ENCODE measurements at regions not wholly inside any gene's neighbourhood (a gene's known extent, or its start where the extent isn't known, plus 50 kb on each side); places are given as distances from the start of the nearest gene placed in this dataset.

DNA sequence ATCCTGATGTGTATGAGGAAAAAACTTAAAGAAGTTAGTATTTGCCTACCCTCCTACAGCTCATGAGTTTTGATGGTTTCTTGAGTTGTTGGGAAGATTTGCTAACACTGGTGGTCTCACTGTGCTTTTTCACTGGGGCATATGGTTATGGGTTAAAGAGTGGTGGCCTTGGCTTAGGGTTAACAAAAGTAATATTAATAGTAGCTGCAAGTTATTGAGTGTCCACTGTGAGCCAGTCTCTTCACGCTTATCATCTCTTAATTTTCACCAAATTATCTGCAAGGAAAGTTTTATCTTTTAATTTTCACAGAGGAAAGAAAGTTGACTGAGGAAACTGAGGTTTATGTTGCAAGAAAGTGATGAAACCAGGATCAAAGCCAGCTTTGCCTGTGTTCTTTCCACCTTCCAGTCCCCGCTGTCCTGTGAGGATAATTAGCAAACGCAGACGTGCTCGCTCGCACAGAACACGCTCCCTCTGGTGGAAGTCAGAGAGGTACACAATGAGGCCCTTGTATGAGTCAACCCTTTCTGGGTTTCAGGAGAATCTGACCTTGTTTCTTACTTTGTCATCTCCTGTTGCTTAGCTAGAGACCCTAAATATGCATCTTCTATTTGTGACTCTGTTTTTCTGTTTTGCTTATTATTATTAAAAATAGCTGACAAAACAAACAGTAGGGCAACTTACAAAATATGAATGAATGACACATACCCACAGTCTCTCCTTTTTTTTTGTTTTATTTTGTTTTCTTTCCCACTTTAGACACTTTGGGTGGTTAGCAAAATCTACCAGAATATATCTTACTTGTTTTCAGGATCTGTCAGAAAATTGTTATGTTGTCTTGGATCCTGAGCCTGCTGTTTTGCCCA, 94.3 kb downstream of the DDIT4L start:
- Histone ChIP-seq H3K9ac (ENCODE audit: insufficient read depth in 1 of 2, low read depth in 2 of 2, low read length in 2 of 2) (no peak overlapping the region), H3K27ac (ENCODE audit: extremely low read depth, low read depth, low read length) (no peak overlapping the region), H3K4me2 (ENCODE audit: insufficient read depth, low read length) (no peak overlapping the region), H3K27me3 (ENCODE audit: control insufficient read depth in 2 of 2, insufficient read depth in 2 of 2, low read length in 2 of 2) (no peaks in the 10 kb centered on the region), H3K9me1 (ENCODE audit: control insufficient read depth, insufficient read depth, low read length) (no peaks in the 10 kb centered on the region), H3K9me3 (replicated peaks; ENCODE audit: control insufficient read depth, insufficient read depth, low read depth, low read length) (no peaks in the 10 kb centered on the region), H3K4me3 (no peak overlapping the region), H3K4me1 (replicated peaks in 1 of 2; ENCODE audit: control insufficient read depth in 2 of 2, insufficient read depth in 2 of 2, low read length in 2 of 2) (no peaks in the 10 kb centered on the region), H2AFZ (ENCODE audit: low read depth, low read length) (no peak overlapping the region), H3K36me3 (ENCODE audit: control insufficient read depth, insufficient read depth, low read length) (no peaks in the 10 kb centered on the region), H3K79me2 (ENCODE audit: control insufficient read depth, insufficient read depth, low read length) (no peaks in the 10 kb centered on the region), H4K20me1 (replicated peaks; ENCODE audit: control insufficient read depth, insufficient read depth, low read length) (no peaks in the 10 kb centered on the region)
- ChIA-PET POLR2A (no interaction called here), CTCF (ENCODE audit: low intra/inter-chr PET ratio) (no interaction called here)
- under 1% methylated on average over 7 of the region's 7 CpGs for WGBS (ENCODE audit: insufficient coverage, low coverage, missing lambda C conversion rate)
- DNase-seq (ENCODE audit: extremely low read depth in 1 of 4, low spot score in 3 of 4) (peak; percentile 8 to 51 (median 16)), ATAC-seq (peak; percentile 95), FAIRE-seq (peak; percentile 82)
- no TSS peak for BruUV-seq (replicated peaks)
- in situ Hi-C loops (cut with MboI), result no loop called here
- intact Hi-C loops (cut with micrococcal nuclease), result no loop called here
- TF ChIP-seq NR2C1 (IDR thresholded peaks at IDR 0.05) (no peak), NR2C1 (tag; IDR thresholded peaks at IDR 0.05) (no peak), ZNF23 (CRISPR knock-in tag; IDR thresholded peaks at IDR 0.05) (no peak), JUND (IDR thresholded peaks at IDR 0.05; ENCODE audit: borderline replicate concordance, low read depth, low read length) (peak; percentile 17; the same call in 1 of the 2 replicates), JUND (tag; IDR thresholded peaks at IDR 0.05; ENCODE audit: borderline replicate concordance, low read depth, low read length) (no peak), SMC3 (conservative IDR thresholded peaks at IDR 0.05; ENCODE audit: insufficient read depth, low read depth, low read length) (peak; percentile 36; the same call in 1 of the 2 replicates), RAD21 (CRISPR knock-in tag; conservative IDR thresholded peaks at IDR 0.05 in 1 of 2, IDR thresholded peaks at IDR 0.05 in 1 of 2) (peak; percentile 26 to 42; a peak in 3 of 4 replicates), TCF3 (CRISPR knock-in tag; IDR thresholded peaks at IDR 0.05) (no peak), CTCF (IDR thresholded peaks at IDR 0.05 in 2 of 3, conservative IDR thresholded peaks at IDR 0.05 in 1 of 3; ENCODE audit: insufficient read depth in 2 of 3, low read depth in 1 of 3, low read length in 3 of 3) (peak; percentile 60 to 61 (median 60))

Data from K562 (cell line).